ENCODE measurements at regions not wholly inside any gene's neighbourhood (a gene's known extent, or its start where the extent isn't known, plus 50 kb on each side); places are given as distances from the start of the nearest gene placed in this dataset.
A peak's percentile ranks its signal among the peaks of the same experiment; 100 is the strongest.

DNA sequence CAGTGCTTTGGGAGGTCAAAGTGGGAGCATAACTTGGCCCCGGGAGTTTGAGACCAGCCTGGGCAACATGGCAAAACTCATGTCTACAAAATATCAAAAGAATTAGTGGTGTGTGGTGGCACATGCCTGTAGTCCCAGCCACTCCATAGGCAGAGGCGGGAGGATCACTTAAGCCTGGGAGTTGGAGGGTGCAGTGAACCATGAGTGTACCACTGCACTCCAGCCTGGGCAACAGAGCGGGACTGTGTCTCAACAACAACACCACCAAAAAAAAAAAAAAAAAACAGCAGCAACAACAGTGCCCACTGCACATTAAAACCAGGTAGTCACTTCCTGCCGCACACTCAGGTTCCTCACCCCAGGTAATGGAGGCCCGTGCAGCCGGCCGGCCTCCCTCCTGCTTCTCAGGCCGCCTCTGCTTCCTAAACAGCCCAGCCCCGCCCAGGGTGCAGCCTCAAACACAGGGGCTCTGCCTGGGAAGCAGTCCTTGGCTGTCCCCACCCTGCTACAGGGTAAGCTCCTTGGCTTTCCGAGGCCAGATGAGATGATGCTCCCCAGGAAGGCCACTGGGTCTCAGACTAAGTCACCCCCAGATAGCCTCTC, 318.3 kb downstream of the SHANK2 start:
- H3K4me1 ChIP-seq = no peaks in the 10 kb centered on the region
- ATAC-seq (no peak), DNase-seq (peak in 1 of 2 donors; percentile 12)
- H3K27me3 ChIP-seq (ENCODE audit: insufficient read depth in 3 of 3, low read length in 2 of 3) = peaks cover 0 to 11% (median 2%) of the 10 kb centered on the region in 3 donors
- H3K9me3 ChIP-seq = no peaks in the 10 kb centered on the region
- no peak for TF ChIP-seq CTCF (IDR thresholded peaks at IDR 0.05)
- no peak overlapping the region for H3K27ac ChIP-seq
- 89 to 91% (median 90%) methylated on average over 10 of the region's 10 CpGs for WGBS, 3 donors
- H3K36me3 ChIP-seq (ENCODE audit: insufficient read depth in 1 of 2, low read depth in 1 of 2) = no peaks in the 10 kb centered on the region
- intact Hi-C loops (cut with DNase I) = no loop called here
- no peak overlapping the region for H3K4me3 ChIP-seq

GRCh38 chr11:70935006-70935768, 317.2 kb downstream of the SHANK2 start:
- no peaks in the 10 kb centered on the region for H3K4me1 ChIP-seq
- intact Hi-C loops (cut with DNase I) = no loop called here
- H3K27me3 ChIP-seq (ENCODE audit: insufficient read depth in 3 of 3, low read length in 2 of 3) = peaks cover 0 to 11% (median 2%) of the 10 kb centered on the region in 3 donors
- H3K36me3 ChIP-seq (ENCODE audit: insufficient read depth in 1 of 2, low read depth in 1 of 2) = no peaks in the 10 kb centered on the region
- DNase-seq = peak in 1 of 2 donors; percentile 19
- no peaks in the 10 kb centered on the region for H3K9me3 ChIP-seq
- 75 to 78% (median 77%) methylated on average over 13 of the region's 13 CpGs for WGBS, 3 donors
- no peak overlapping the region for H3K4me3 ChIP-seq
- no peak overlapping the region for H3K27ac ChIP-seq
- no peak for ATAC-seq
- TF ChIP-seq CTCF (IDR thresholded peaks at IDR 0.05) = no peak

DNA sequence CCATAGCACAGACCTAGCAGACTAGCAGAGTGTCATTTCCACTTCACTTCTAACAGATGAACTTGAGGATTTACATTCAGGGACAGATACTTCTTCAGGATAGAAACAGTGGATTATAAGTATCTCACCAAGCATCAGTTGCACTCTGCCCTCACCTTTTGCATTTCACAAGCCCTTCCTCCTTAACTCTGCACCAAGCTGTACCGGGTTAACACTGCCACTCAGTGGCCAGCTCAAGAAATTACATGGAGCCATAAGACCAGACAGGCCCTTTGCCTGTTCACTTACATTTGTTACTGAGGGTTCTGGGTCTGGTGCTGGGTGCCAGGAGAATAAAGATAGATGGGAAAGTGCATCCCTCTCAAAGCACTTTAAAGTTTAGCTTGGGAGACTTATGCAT, 309.8 kb downstream of the SHANK2 start:
- no peak for TF ChIP-seq CTCF (IDR thresholded peaks at IDR 0.05)
- no peak for DNase-seq
- ATAC-seq = no peak
- H3K4me1 ChIP-seq = no peaks in the 10 kb centered on the region
- peaks cover 0 to 3% (median 0%) of the 10 kb centered on the region in 3 donors for H3K27me3 ChIP-seq (ENCODE audit: insufficient read depth in 3 of 3, low read length in 2 of 3)
- intact Hi-C loops (cut with DNase I) = no loop called here
- no peak overlapping the region for H3K27ac ChIP-seq
- no peaks in the 10 kb centered on the region for H3K36me3 ChIP-seq (ENCODE audit: insufficient read depth in 1 of 2, low read depth in 1 of 2)
- H3K4me3 ChIP-seq = no peak overlapping the region
- peaks cover 18% of the 10 kb centered on the region for H3K9me3 ChIP-seq
- WGBS, 3 donors = 78 to 86% (median 79%) methylated on average over 1 of the region's 1 CpG

DNA sequence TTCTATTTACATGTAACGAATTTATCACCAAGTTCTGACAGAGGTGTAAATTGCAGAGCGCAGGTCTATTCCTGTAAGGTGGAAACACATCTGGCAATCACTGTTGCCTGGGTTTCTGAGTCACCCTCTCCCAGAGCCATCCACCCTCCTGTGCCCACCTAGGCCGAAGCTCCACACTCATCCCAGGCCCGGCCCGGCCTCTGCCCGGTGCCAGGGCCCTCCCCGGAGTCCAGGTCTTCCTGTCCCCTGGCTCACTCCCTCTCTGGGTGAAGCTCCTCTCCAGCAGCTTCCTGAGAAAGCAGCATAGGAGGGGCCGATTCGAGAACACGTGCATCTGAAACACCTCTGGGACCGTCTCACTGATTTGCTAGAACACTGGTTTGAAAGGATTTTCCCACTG, 308.2 kb downstream of the SHANK2 start:
- intact Hi-C loops (cut with DNase I) = no loop called here
- no peak for ATAC-seq
- Histone ChIP-seq H3K27ac (no peak overlapping the region), H3K4me3 (no peak overlapping the region), H3K36me3 (ENCODE audit: insufficient read depth in 1 of 2, low read depth in 1 of 2) (no peaks in the 10 kb centered on the region), H3K9me3 (peaks cover 18% of the 10 kb centered on the region), H3K27me3 (ENCODE audit: insufficient read depth in 3 of 3, low read length in 2 of 3) (peaks cover 0 to 7% (median 0%) of the 10 kb centered on the region in 3 donors), H3K4me1 (no peaks in the 10 kb centered on the region)
- peak in 1 of 2 donors; percentile 4 for DNase-seq
- WGBS, 3 donors = 84 to 88% (median 87%) methylated on average over 11 of the region's 11 CpGs
- TF ChIP-seq CTCF (IDR thresholded peaks at IDR 0.05) = no peak
